HEK293 (cell line): ENCODE measurements at regions not wholly inside any gene's neighbourhood (a gene's known extent, or its start where the extent isn't known, plus 50 kb on each side); places are given as distances from the start of the nearest gene placed in this dataset.

ENCODE experiments used
- CTCF ChIA-PET: fragments of 350-600 bp; formaldehyde crosslinking; extraction: SDS; loops from one replicate; lab custom pipeline; 2021; ENCODE audit warnings: antibody characterized with exemption; lab: Yijun Ruan, JAX
- POLR2A ChIA-PET: fragments of 300-600 bp; formaldehyde crosslinking; extraction: SDS; loops from one replicate; lab custom pipeline; 2020; ENCODE audit warnings: antibody characterized with exemption, inconsistent platforms; lab: Yijun Ruan, JAX
- H3K27ac ChIP-seq: fragments of 200-500 bp; sonication (Bioruptor generic); 2 replicates; pipeline ENCODE4 v1.5.1; 2014; ENCODE audit warnings: low read depth, low read length, control low read depth, inconsistent platforms; ENCODE audit errors: extremely low read depth
- H3K36me3 ChIP-seq, 2 experiments: fragments of 200-500 bp in 1 of 2; sonication (Bioruptor generic) in 1 of 2; 1 replicate in 1 of 2; 2 replicates in 1 of 2; pipeline ENCODE4 v1.5.1; 2014 to 2017; ENCODE audit warnings: inconsistent platforms in 2 of 2, low read length in 2 of 2; ENCODE audit not compliant: control insufficient read depth in 2 of 2, insufficient read depth in 1 of 2
- H3K4me1 ChIP-seq: fragments of 200-500 bp; sonication (Bioruptor generic); 2 replicates; pipeline ENCODE4 v1.5.1; 2014; ENCODE audit warnings: mild to moderate bottlenecking, low read length, inconsistent platforms; ENCODE audit not compliant: control insufficient read depth, insufficient read depth
- H3K4me3 ChIP-seq: 2 replicates; pipeline ENCODE4 v1.5.1; 2011; ENCODE audit warnings: low read depth, mild to moderate bottlenecking, control low read depth, low read length, moderate library complexity
- H3K9me3 ChIP-seq: fragments of 200-500 bp; sonication (Bioruptor generic); 2 replicates; pipeline ENCODE4 v1.5.1; 2014; ENCODE audit warnings: low read depth, low read length, inconsistent platforms; ENCODE audit not compliant: control insufficient read depth, insufficient read depth
- HOXA7 ChIP-seq: sonication (generic); formaldehyde crosslinking; IDR thresholded peaks from 2 replicates; pipeline ENCODE4 v1.8.1; 2022; ENCODE audit warnings: missing genetic modification reagents, borderline replicate concordance
- KLF10 ChIP-seq: fragments of 450-650 bp; IDR thresholded peaks from 2 replicates; pipeline ENCODE4 v1.5.1; 2018; ENCODE audit warnings: missing biosample characterization, mild to moderate bottlenecking, missing genetic modification characterization
- MEIS1 ChIP-seq: sonication (generic); formaldehyde crosslinking; IDR thresholded peaks from 2 replicates; pipeline ENCODE4 v1.8.1; 2022; ENCODE audit warnings: missing genetic modification reagents, mild to moderate bottlenecking, borderline replicate concordance
- MYNN ChIP-seq: fragments of 450-650 bp; formaldehyde crosslinking; IDR thresholded peaks from 2 replicates; pipeline ENCODE4 v1.5.1; 2016; ENCODE audit warnings: missing biosample characterization, missing genetic modification characterization, borderline replicate concordance
- MZF1 ChIP-seq: fragments of 450-650 bp; formaldehyde crosslinking; IDR thresholded peaks from 2 replicates; pipeline ENCODE4 v1.5.1; 2017; ENCODE audit warnings: missing biosample characterization, missing genetic modification characterization, borderline replicate concordance
- PRDM1 ChIP-seq: fragments of 450-650 bp; formaldehyde crosslinking; IDR thresholded peaks from 2 replicates; pipeline ENCODE4; 2016; ENCODE audit warnings: missing biosample characterization, missing genetic modification characterization
- SALL2 ChIP-seq: fragments of 450-650 bp; formaldehyde crosslinking; IDR thresholded peaks from 2 replicates; pipeline ENCODE4 v1.5.0; 2017; ENCODE audit warnings: missing biosample characterization, mild to moderate bottlenecking, missing genetic modification characterization, borderline replicate concordance
- SETDB1 ChIP-seq: IDR thresholded peaks from one replicate; pipeline ENCODE4 v1.6.1; 2017; ENCODE audit warnings: mild to moderate bottlenecking, low read length, moderate library complexity, mixed read lengths; ENCODE audit not compliant: insufficient read length
- SP3 ChIP-seq: fragments of 450-650 bp; formaldehyde crosslinking; IDR thresholded peaks from 2 replicates; pipeline ENCODE4 v1.5.1; 2016; ENCODE audit warnings: missing biosample characterization, missing genetic modification characterization
- TCF7L2 ChIP-seq: IDR thresholded peaks from 2 replicates; pipeline ENCODE4 v1.6.1; 2011; ENCODE audit warnings: low read depth, mild to moderate bottlenecking, inconsistent platforms, low read length, moderate library complexity, borderline replicate concordance
- TRIM28 ChIP-seq: IDR thresholded peaks from 2 replicates; pipeline ENCODE4 v1.6.1; 2011; ENCODE audit warnings: low read length, control low read depth, borderline replicate concordance
- ZBTB1 ChIP-seq: fragments of 450-650 bp; formaldehyde crosslinking; IDR thresholded peaks from 2 replicates; pipeline ENCODE4 v1.5.1; 2016; ENCODE audit warnings: missing biosample characterization, missing genetic modification characterization
- ZFP37 ChIP-seq: fragments of 450-650 bp; formaldehyde crosslinking; IDR thresholded peaks from 2 replicates; pipeline ENCODE4 v1.5.1; 2016; ENCODE audit warnings: missing biosample characterization, missing genetic modification characterization
- ZFP69B ChIP-seq: fragments of 450-650 bp; formaldehyde crosslinking; IDR thresholded peaks from 2 replicates; pipeline ENCODE4 v1.5.1; 2016; ENCODE audit warnings: missing biosample characterization, missing genetic modification characterization
- ZNF112 ChIP-seq: fragments of 450-650 bp; formaldehyde crosslinking; IDR thresholded peaks from 2 replicates; pipeline ENCODE4 v1.5.0; 2017; ENCODE audit warnings: missing biosample characterization, missing genetic modification characterization
- ZNF155 ChIP-seq: fragments of 450-650 bp; formaldehyde crosslinking; IDR thresholded peaks from 2 replicates; pipeline ENCODE4 v1.5.1; 2016; ENCODE audit warnings: missing biosample characterization, missing genetic modification characterization
- ZNF2 ChIP-seq: fragments of 450-650 bp; formaldehyde crosslinking; IDR thresholded peaks from 2 replicates; pipeline ENCODE4 v1.5.1; 2016; ENCODE audit warnings: missing biosample characterization, missing genetic modification characterization
- ZNF23 ChIP-seq: fragments of 450-650 bp; formaldehyde crosslinking; IDR thresholded peaks from 2 replicates; pipeline ENCODE4 v1.5.1; 2016; ENCODE audit warnings: missing biosample characterization, missing genetic modification characterization, borderline replicate concordance
- ZNF302 ChIP-seq: fragments of 450-650 bp; formaldehyde crosslinking; IDR thresholded peaks from 2 replicates; pipeline ENCODE4 v1.5.1; 2016; ENCODE audit warnings: missing biosample characterization, missing genetic modification characterization, low read depth
- ZNF366 ChIP-seq: fragments of 450-650 bp; formaldehyde crosslinking; conservative IDR thresholded peaks from 2 replicates; pipeline ENCODE4 v1.5.1; 2016; ENCODE audit warnings: missing biosample characterization, missing genetic modification characterization
- ZNF404 ChIP-seq: fragments of 450-650 bp; formaldehyde crosslinking; IDR thresholded peaks from 2 replicates; pipeline ENCODE4 v1.5.1; 2017; ENCODE audit warnings: missing biosample characterization, missing genetic modification characterization
- ZNF549 ChIP-seq: fragments of 450-650 bp; IDR thresholded peaks from 2 replicates; pipeline ENCODE4 v1.5.1; 2018; ENCODE audit warnings: missing biosample characterization, missing genetic modification characterization, mild to moderate bottlenecking, inconsistent platforms, moderate library complexity
- ZNF558 ChIP-seq: fragments of 450-650 bp; formaldehyde crosslinking; IDR thresholded peaks from 2 replicates; pipeline ENCODE4 v1.5.1; 2016; ENCODE audit warnings: missing biosample characterization, missing genetic modification characterization
- ZNF626 ChIP-seq: fragments of 450-650 bp; sonication (Bioruptor Pico); formaldehyde crosslinking; IDR thresholded peaks from 2 replicates; pipeline ENCODE4 v1.5.1; 2018; ENCODE audit warnings: missing biosample characterization, missing genetic modification characterization, inconsistent platforms
- ZNF658 ChIP-seq: fragments of 450-650 bp; formaldehyde crosslinking; IDR thresholded peaks from 2 replicates; pipeline ENCODE4; 2016; ENCODE audit warnings: missing biosample characterization, missing genetic modification characterization
- TF ChIP-seq, protein P1 (sequence below): sonication (generic); formaldehyde crosslinking; IDR thresholded peaks from 2 replicates; pipeline ENCODE4 v1.8.1; 2022; ENCODE audit warnings: mild to moderate bottlenecking, moderate library complexity, missing genetic modification reagents
- TF ChIP-seq, protein P2 (sequence below): fragments of 450-650 bp; formaldehyde crosslinking; IDR thresholded peaks from 2 replicates; pipeline ENCODE4 v1.5.1; 2016; ENCODE audit warnings: missing biosample characterization, missing genetic modification characterization
- TF ChIP-seq, protein P3 (sequence below): fragments of 450-650 bp; formaldehyde crosslinking; IDR thresholded peaks from 2 replicates; pipeline ENCODE4 v1.5.1; 2016; ENCODE audit warnings: missing biosample characterization, missing genetic modification characterization, low read depth
- TF ChIP-seq, protein P4 (sequence below): fragments of 450-650 bp; formaldehyde crosslinking; IDR thresholded peaks from 2 replicates; pipeline ENCODE4 v1.5.1; 2016; ENCODE audit warnings: missing biosample characterization, missing genetic modification characterization

DNA sequence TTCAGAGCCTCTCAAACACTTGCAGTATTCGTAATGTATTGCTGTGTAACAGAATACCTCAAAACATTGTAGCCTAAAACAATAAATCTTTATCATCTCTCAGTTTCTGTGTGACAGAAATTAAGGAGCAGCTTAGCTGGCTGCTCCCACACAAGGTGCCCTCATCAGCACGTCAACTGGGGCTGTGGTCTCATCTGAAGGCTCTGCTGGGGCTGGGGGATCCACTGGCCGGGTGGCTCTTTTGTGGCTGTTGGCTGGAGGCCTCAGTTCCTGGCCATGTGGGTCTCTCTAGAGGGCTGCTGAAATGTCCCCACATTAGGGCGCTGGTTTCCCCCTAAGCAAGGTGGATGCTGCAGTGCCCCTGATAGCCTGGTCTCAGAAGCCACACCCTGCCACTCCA lies 113.4 kb upstream of the CIBAR2 start:
- H3K4me3 ChIP-seq, result no peak overlapping the region
- no peaks in the 10 kb centered on the region for H3K9me3 ChIP-seq
- H3K4me1 ChIP-seq, result peaks cover 17% of the 10 kb centered on the region
- ChIA-PET CTCF (interaction anchor here (0.9 to 1.6 kb wide), 2 partner anchors 28 to 111 kb away, joined by 3 to 4 read pairs; no protein-coding TSS in a partner anchor), POLR2A (no interaction called here)
- no peaks in the 10 kb centered on the region for H3K36me3 ChIP-seq
- H3K27ac ChIP-seq, result no peak overlapping the region
- TF ChIP-seq SETDB1, result peak; percentile 74
- peak; percentile 86 for TF ChIP-seq MZF1 (tag by site-specific recombination)
- no peak for TF ChIP-seq ZBTB1

DNA sequence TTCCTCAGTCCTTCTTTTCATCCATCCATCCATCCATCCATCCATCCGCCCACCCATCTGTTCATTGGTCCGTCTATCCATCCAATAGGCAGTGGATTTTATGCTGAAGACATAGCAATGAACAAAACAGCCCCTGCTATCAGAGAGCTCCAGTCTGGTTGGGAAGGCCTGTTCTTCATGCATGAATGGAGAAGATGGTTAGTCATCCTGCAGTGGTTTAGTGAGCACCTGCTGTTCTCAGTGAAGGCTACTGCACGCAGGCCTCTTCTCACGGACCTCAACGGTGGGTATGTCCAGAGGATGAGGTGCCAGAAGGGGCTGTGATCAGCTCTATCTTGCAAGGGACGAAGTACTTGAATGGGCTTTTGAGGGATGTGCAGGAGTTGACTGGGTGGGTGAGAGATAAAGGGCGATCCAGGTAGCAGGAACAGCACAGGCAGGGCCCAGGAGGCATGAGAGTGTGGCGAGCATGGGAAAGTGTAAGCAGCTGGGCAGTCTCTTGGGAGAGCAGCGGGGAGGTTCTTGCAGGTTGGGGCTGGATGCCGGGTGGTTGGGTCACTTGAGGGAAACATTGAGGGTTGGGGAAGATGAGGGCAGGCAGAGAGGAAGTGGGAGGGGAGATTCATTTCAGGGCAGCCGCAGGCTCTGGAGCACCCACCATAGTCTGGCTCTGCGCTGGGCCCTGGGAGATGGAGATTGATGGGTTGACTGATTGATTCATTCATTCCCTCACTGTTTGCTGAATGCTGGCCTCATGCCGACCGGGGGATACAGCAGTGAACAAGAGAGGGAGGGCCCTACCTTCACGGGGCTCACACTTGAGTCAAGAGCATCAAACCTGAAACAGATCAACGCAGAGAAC lies 115.0 kb upstream of the CIBAR2 start:
- no peaks in the 10 kb centered on the region for H3K36me3 ChIP-seq
- CTCF ChIA-PET, result interaction anchor here (0.7 to 1.1 kb wide), 2 partner anchors 17 to 18 kb away, joined by 3 to 6 read pairs; no protein-coding TSS in a partner anchor
- H3K4me1 ChIP-seq, result peaks cover 14% of the 10 kb centered on the region
- no peak overlapping the region for H3K4me3 ChIP-seq
- H3K9me3 ChIP-seq, result no peaks in the 10 kb centered on the region
- H3K27ac ChIP-seq, result peak overlapping the region; percentile 42; the same call in 1 of the 2 replicates
- POLR2A ChIA-PET, result interaction anchor here (0.5 to 0.6 kb wide), 2 partner anchors 392 to 717 kb away, joined by 3 to 5 read pairs; no protein-coding TSS in a partner anchor
- TF ChIP-seq ZNF626 (no peak), ZFP69B (tag by site-specific recombination) (no peak), TRIM28 (no peak), ZNF658 (no peak), ZNF549 (tag by site-specific recombination) (no peak), MEIS1 (CRISPR knock-in tag) (no peak), SP3 (tag by site-specific recombination) (no peak), ZNF404 (tag by site-specific recombination) (no peak), ZNF366 (tag by site-specific recombination) (peak; percentile 86), ZNF302 (tag by site-specific recombination) (no peak), ZNF23 (tag by site-specific recombination) (no peak), ZNF155 (no peak), ZNF2 (tag by site-specific recombination) (peak; percentile 53; the same call in 1 of the 2 replicates), ZBTB1 (no peak), ZNF558 (tag by site-specific recombination) (no peak), ZFP37 (tag by site-specific recombination) (no peak), HOXA7 (CRISPR knock-in tag) (no peak), PRDM1 (tag by site-specific recombination) (0 out of 2 replicates have a peak, but pooled peaks have one; percentile 30), MYNN (tag by site-specific recombination) (no peak), ZNF112 (no peak), TCF7L2 (no peak), KLF10 (tag by site-specific recombination) (no peak), SALL2 (tag by site-specific recombination) (no peak)
- TF ChIP-seq, protein P1, sequence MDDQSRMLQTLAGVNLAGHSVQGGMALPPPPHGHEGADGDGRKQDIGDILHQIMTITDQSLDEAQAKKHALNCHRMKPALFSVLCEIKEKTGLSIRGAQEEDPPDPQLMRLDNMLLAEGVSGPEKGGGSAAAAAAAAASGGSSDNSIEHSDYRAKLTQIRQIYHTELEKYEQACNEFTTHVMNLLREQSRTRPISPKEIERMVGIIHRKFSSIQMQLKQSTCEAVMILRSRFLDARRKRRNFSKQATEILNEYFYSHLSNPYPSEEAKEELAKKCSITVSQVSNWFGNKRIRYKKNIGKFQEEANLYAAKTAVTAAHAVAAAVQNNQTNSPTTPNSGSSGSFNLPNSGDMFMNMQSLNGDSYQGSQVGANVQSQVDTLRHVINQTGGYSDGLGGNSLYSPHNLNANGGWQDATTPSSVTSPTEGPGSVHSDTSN (CRISPR knock-in tag), result no peak
- TF ChIP-seq, protein P2, sequence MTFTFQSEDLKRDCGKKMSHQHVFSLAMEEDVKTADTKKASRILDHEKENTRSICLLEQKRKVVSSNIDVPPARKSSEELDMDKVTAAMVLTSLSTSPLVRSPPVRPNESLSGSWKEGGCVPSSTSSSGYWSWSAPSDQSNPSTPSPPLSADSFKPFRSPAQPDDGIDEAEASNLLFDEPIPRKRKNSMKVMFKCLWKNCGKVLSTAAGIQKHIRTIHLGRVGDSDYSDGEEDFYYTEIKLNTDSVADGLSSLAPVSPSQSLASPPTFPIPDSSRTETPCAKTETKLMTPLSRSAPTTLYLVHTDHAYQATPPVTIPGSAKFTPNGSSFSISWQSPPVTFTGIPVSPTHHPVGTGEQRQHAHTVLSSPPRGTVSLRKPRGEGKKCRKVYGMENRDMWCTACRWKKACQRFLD (tag by site-specific recombination), result no peak
- TF ChIP-seq, protein P3, sequence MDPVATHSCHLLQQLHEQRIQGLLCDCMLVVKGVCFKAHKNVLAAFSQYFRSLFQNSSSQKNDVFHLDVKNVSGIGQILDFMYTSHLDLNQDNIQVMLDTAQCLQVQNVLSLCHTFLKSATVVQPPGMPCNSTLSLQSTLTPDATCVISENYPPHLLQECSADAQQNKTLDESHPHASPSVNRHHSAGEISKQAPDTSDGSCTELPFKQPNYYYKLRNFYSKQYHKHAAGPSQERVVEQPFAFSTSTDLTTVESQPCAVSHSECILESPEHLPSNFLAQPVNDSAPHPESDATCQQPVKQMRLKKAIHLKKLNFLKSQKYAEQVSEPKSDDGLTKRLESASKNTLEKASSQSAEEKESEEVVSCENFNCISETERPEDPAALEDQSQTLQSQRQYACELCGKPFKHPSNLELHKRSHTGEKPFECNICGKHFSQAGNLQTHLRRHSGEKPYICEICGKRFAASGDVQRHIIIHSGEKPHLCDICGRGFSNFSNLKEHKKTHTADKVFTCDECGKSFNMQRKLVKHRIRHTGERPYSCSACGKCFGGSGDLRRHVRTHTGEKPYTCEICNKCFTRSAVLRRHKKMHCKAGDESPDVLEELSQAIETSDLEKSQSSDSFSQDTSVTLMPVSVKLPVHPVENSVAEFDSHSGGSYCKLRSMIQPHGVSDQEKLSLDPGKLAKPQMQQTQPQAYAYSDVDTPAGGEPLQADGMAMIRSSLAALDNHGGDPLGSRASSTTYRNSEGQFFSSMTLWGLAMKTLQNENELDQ, result no peak
- TF ChIP-seq, protein P4, sequence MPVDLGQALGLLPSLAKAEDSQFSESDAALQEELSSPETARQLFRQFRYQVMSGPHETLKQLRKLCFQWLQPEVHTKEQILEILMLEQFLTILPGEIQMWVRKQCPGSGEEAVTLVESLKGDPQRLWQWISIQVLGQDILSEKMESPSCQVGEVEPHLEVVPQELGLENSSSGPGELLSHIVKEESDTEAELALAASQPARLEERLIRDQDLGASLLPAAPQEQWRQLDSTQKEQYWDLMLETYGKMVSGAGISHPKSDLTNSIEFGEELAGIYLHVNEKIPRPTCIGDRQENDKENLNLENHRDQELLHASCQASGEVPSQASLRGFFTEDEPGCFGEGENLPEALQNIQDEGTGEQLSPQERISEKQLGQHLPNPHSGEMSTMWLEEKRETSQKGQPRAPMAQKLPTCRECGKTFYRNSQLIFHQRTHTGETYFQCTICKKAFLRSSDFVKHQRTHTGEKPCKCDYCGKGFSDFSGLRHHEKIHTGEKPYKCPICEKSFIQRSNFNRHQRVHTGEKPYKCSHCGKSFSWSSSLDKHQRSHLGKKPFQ (tag by site-specific recombination), result peak; percentile 44; the same call in 1 of the 2 replicates
